ENCODE measurements at regions not wholly inside any gene's neighbourhood (a gene's known extent, or its start where the extent isn't known, plus 50 kb on each side); places are given as distances from the start of the nearest gene placed in this dataset.

DNA sequence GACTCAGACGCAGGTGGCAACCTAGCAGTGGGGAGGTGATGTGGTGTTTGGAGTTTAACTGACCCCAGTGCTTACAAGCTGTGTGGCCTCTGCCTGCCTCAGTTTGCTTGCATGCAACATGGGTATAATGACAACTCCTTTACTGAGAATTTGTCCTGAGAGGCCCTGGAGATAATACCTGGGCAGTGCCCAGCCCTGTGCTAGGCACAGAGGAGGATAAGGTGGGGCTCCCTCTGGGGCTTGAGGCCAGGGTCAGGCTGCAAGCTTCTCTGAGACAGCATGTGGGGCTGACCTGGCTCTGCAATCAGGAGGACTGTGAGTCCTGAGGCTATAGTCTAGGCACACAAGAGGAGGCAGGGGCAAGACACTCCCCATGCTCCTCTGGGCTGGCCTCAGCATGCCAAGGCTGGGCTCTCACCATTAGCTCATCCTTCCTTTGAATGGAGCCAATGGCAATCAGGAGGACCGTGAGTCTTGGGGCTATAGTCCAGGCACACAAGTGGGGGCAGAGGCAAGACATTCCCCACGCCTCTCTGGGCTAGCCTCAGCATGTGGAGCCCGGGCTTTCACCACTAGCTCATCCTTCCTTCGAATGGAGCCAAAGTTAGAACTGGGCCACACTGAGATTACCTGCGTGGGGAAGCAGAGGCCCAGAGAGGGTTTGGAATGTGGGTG lies 147.9 kb downstream of the RPS24 start:
- WGBS (ENCODE audit: insufficient coverage) = 77% methylated on average over 5 of the region's 6 CpGs
- Mint-ChIP-seq H3K27me3 (peaks cover 14% of the 10 kb centered on the region), H3K4me3 (no peak overlapping the region), H3K9me3 (ENCODE audit: insufficient read depth) (no peaks in the 10 kb centered on the region), H3K27ac (no peak overlapping the region), H3K4me1 (no peaks in the 10 kb centered on the region)
- no peak overlapping the region for H3K27ac ChIP-seq (ENCODE audit: low read length in 2 of 2)
- no peaks in the 10 kb centered on the region for H3K4me1 ChIP-seq (ENCODE audit: control insufficient read depth in 2 of 2, insufficient read depth in 2 of 2, low read length in 2 of 2)
- no peaks in the 10 kb centered on the region for H4K20me1 ChIP-seq (ENCODE audit: control insufficient read depth, insufficient read depth, low read length, poor library complexity, severe bottlenecking)
- no peaks in the 10 kb centered on the region for H3K36me3 ChIP-seq (replicated peaks in 1 of 2; ENCODE audit: control extremely low read depth in 1 of 2, control insufficient read depth in 1 of 2, extremely low read depth in 1 of 2, insufficient read depth in 2 of 2, low read length in 1 of 2)
- DNase-seq = no peak
- no peak overlapping the region for H3K4me2 ChIP-seq (replicated peaks; ENCODE audit: low read depth, low read length, poor library complexity, severe bottlenecking)
- ChIA-PET CTCF (no interaction called here), POLR2A (no interaction called here)
- no peak for ATAC-seq (ENCODE audit: low read depth)
- TF ChIP-seq EZH2 (IDR thresholded peaks at IDR 0.05; ENCODE audit: borderline replicate concordance, insufficient read depth, low read depth, low read length, poor library complexity, severe bottlenecking) = no peak
- TF ChIP-seq, protein P1, sequence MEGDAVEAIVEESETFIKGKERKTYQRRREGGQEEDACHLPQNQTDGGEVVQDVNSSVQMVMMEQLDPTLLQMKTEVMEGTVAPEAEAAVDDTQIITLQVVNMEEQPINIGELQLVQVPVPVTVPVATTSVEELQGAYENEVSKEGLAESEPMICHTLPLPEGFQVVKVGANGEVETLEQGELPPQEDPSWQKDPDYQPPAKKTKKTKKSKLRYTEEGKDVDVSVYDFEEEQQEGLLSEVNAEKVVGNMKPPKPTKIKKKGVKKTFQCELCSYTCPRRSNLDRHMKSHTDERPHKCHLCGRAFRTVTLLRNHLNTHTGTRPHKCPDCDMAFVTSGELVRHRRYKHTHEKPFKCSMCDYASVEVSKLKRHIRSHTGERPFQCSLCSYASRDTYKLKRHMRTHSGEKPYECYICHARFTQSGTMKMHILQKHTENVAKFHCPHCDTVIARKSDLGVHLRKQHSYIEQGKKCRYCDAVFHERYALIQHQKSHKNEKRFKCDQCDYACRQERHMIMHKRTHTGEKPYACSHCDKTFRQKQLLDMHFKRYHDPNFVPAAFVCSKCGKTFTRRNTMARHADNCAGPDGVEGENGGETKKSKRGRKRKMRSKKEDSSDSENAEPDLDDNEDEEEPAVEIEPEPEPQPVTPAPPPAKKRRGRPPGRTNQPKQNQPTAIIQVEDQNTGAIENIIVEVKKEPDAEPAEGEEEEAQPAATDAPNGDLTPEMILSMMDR (IDR thresholded peaks at IDR 0.05) = no peak
- H3K9me3 ChIP-seq (ENCODE audit: control extremely low read depth in 1 of 3, control insufficient read depth in 2 of 3, insufficient read depth in 1 of 3, low read length in 2 of 3) = no peaks in the 10 kb centered on the region
- H2AFZ ChIP-seq (ENCODE audit: insufficient read depth, low read depth, low read length, poor library complexity, severe bottlenecking) = no peak overlapping the region
- intact Hi-C loops (cut with micrococcal nuclease) = no loop called here
- no peaks in the 10 kb centered on the region for H3K79me2 ChIP-seq (ENCODE audit: control insufficient read depth, insufficient read depth, low read length)
- H3K4me3 ChIP-seq (ENCODE audit: control extremely low read depth in 1 of 5, extremely low read depth in 1 of 5, insufficient read depth in 1 of 5, low read depth in 2 of 5, low read length in 4 of 5) = no peak overlapping the region
- no peak overlapping the region for H3K9ac ChIP-seq (ENCODE audit: low read length)
- H3K27me3 ChIP-seq (replicated peaks in 1 of 4; ENCODE audit: control extremely low read depth in 1 of 4, control insufficient read depth in 3 of 4, insufficient read depth in 4 of 4, low read length in 3 of 4) = no peaks in the 10 kb centered on the region

DNA sequence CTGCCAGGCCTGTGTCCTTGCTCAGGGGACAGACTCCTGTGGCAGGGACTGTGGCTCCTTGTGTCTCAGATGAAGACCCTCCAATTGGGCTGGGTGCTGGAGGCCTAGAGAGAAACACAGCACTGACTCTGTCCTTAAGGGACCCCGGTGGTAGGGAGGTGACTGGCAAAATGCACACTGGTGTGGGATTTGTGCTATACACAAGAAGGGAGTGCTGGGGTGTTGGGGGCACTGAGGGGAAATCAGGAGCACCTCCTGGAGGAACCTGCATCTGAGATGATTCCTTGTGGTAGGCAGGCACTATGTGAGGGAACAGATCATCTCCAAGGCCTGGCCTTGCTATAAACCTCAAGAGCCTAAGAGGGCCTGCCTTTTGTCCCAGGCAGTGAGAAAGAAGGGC lies 149.2 kb downstream of the RPS24 start:
- Histone ChIP-seq H4K20me1 (ENCODE audit: control insufficient read depth, insufficient read depth, low read length, poor library complexity, severe bottlenecking) (no peaks in the 10 kb centered on the region), H3K9ac (ENCODE audit: low read length) (no peak overlapping the region), H3K4me2 (replicated peaks; ENCODE audit: low read depth, low read length, poor library complexity, severe bottlenecking) (no peak overlapping the region), H3K9me3 (ENCODE audit: control extremely low read depth in 1 of 3, control insufficient read depth in 2 of 3, insufficient read depth in 1 of 3, low read length in 2 of 3) (no peaks in the 10 kb centered on the region), H3K27me3 (replicated peaks in 1 of 4; ENCODE audit: control extremely low read depth in 1 of 4, control insufficient read depth in 3 of 4, insufficient read depth in 4 of 4, low read length in 3 of 4) (no peaks in the 10 kb centered on the region), H3K79me2 (ENCODE audit: control insufficient read depth, insufficient read depth, low read length) (no peaks in the 10 kb centered on the region), H2AFZ (ENCODE audit: insufficient read depth, low read depth, low read length, poor library complexity, severe bottlenecking) (no peak overlapping the region), H3K4me1 (ENCODE audit: control insufficient read depth in 2 of 2, insufficient read depth in 2 of 2, low read length in 2 of 2) (no peaks in the 10 kb centered on the region), H3K36me3 (replicated peaks in 1 of 2; ENCODE audit: control extremely low read depth in 1 of 2, control insufficient read depth in 1 of 2, extremely low read depth in 1 of 2, insufficient read depth in 2 of 2, low read length in 1 of 2) (no peaks in the 10 kb centered on the region), H3K27ac (ENCODE audit: low read length in 2 of 2) (no peak overlapping the region), H3K4me3 (ENCODE audit: control extremely low read depth in 1 of 5, extremely low read depth in 1 of 5, insufficient read depth in 1 of 5, low read depth in 2 of 5, low read length in 4 of 5) (no peak overlapping the region)
- Mint-ChIP-seq H3K27ac (no peak overlapping the region), H3K4me3 (no peak overlapping the region), H3K27me3 (peaks cover 14% of the 10 kb centered on the region), H3K9me3 (ENCODE audit: insufficient read depth) (no peaks in the 10 kb centered on the region), H3K4me1 (no peaks in the 10 kb centered on the region)
- ChIA-PET CTCF (no interaction called here), POLR2A (no interaction called here)
- DNase-seq = no peak
- 75% methylated on average over 1 of the region's 1 CpG for WGBS (ENCODE audit: insufficient coverage)
- no peak for ATAC-seq (ENCODE audit: low read depth)
- TF ChIP-seq, protein P1 (IDR thresholded peaks at IDR 0.05) = no peak
- no peak for TF ChIP-seq EZH2 (IDR thresholded peaks at IDR 0.05; ENCODE audit: borderline replicate concordance, insufficient read depth, low read depth, low read length, poor library complexity, severe bottlenecking)
- intact Hi-C loops (cut with micrococcal nuclease) = no loop called here
